Endodermal cell (in vitro differentiated cells): ENCODE measurements at regions not wholly inside any gene's neighbourhood (a gene's known extent, or its start where the extent isn't known, plus 50 kb on each side); places are given as distances from the start of the nearest gene placed in this dataset.
A peak's percentile ranks its signal among the peaks of the same experiment; 100 is the strongest.

Experiments used
- DNase-seq: peaks from one replicate; pipeline ENCODE4 v3.0.0-alpha.2; 2017
- H3K27ac ChIP-seq: 2 replicates; pipeline ENCODE4 v1.5.1; 2013; ENCODE audit warnings: mild to moderate bottlenecking, low read depth, low read length, moderate library complexity
- H3K27me3 ChIP-seq: 2 replicates; pipeline ENCODE4 v1.6.1; 2013; ENCODE audit warnings: mild to moderate bottlenecking, low read length, moderate library complexity; ENCODE audit not compliant: insufficient read depth, control insufficient read depth, poor library complexity, severe bottlenecking
- H3K36me3 ChIP-seq: 2 replicates; pipeline ENCODE4 v1.7.0; 2013; ENCODE audit warnings: mild to moderate bottlenecking, low read length, moderate library complexity; ENCODE audit not compliant: control insufficient read depth, insufficient read depth
- H3K4me1 ChIP-seq: one replicate; pipeline ENCODE4 v1.7.0; 2013; ENCODE audit warnings: low read length; ENCODE audit not compliant: control insufficient read depth, insufficient read depth
- H3K4me3 ChIP-seq: 2 replicates; pipeline ENCODE4 v1.5.1; 2013; ENCODE audit warnings: mild to moderate bottlenecking, low read length, moderate library complexity
- H3K9ac ChIP-seq: 2 replicates; pipeline ENCODE4 v1.6.1; 2013; ENCODE audit warnings: mild to moderate bottlenecking, low read length, moderate library complexity; ENCODE audit not compliant: poor library complexity, severe bottlenecking; ENCODE audit errors: extremely low read depth
- H3K9me3 ChIP-seq: 2 replicates; pipeline ENCODE4 v1.6.1; 2013; ENCODE audit warnings: mild to moderate bottlenecking, low read length, moderate library complexity; ENCODE audit not compliant: control insufficient read depth
- H3K27ac Mint-ChIP-seq: 2 replicates; pipeline ENCODE4 v1.8.0; 2020; ENCODE audit warnings: mixed read lengths
- H3K27me3 Mint-ChIP-seq: 2 replicates; pipeline ENCODE4 v1.8.0; 2021; ENCODE audit warnings: mild to moderate bottlenecking, mixed read lengths; ENCODE audit not compliant: insufficient read depth
- H3K36me3 Mint-ChIP-seq: 2 replicates; pipeline ENCODE4 v1.8.0; 2020; ENCODE audit warnings: low read depth, mixed read lengths
- H3K4me1 Mint-ChIP-seq: 2 replicates; pipeline ENCODE4 v1.8.0; 2020; ENCODE audit warnings: mixed read lengths
- H3K4me3 Mint-ChIP-seq: 2 replicates; pipeline ENCODE4 v1.8.0; 2020; ENCODE audit warnings: mild to moderate bottlenecking, moderate library complexity, mixed read lengths
- H3K9me3 Mint-ChIP-seq: 2 replicates; pipeline ENCODE4 v1.8.0; 2020; ENCODE audit warnings: mild to moderate bottlenecking, mixed read lengths
- WGBS, 2 experiments: methylation state at CpG; one replicate each; pipeline versions ENCODE4 v1.1.5 to v1.1.7; 2013; ENCODE audit warnings: missing lambda C conversion rate in 2 of 2, mixed read lengths in 1 of 2; ENCODE audit not compliant: insufficient coverage in 1 of 2, insufficient read length in 1 of 2; 5-methylcytosine and 5-hydroxymethylcytosine counted together
- TF ChIP-seq, protein P1 (sequence below): fragments of 200-600 bp; sonication (generic); conservative IDR thresholded peaks from 2 replicates; pipeline ENCODE4 v1.5.0; 2021; ENCODE audit warnings: antibody characterized with exemption, mild to moderate bottlenecking

GRCh38 chr6:23659125-23659524 is 466.9 kb upstream of the NRSN1 start:
- Mint-ChIP-seq H3K27me3 (no peaks in the 10 kb centered on the region), H3K36me3 (no peaks in the 10 kb centered on the region), H3K27ac (no peak overlapping the region), H3K4me1 (peaks cover 25% of the 10 kb centered on the region), H3K4me3 (no peak overlapping the region), H3K9me3 (no peaks in the 10 kb centered on the region)
- Histone ChIP-seq H3K4me3 (no peak overlapping the region), H3K27me3 (no peaks in the 10 kb centered on the region), H3K9me3 (no peaks in the 10 kb centered on the region), H3K9ac (no peak overlapping the region), H3K36me3 (no peaks in the 10 kb centered on the region), H3K27ac (no peak overlapping the region), H3K4me1 (no peaks in the 10 kb centered on the region)
- peak; percentile 75 for DNase-seq
- 0 to 38% methylated on average over 1 to 2 of the region's 2 CpGs for WGBS, 2 experiments
- TF ChIP-seq, protein P1, sequence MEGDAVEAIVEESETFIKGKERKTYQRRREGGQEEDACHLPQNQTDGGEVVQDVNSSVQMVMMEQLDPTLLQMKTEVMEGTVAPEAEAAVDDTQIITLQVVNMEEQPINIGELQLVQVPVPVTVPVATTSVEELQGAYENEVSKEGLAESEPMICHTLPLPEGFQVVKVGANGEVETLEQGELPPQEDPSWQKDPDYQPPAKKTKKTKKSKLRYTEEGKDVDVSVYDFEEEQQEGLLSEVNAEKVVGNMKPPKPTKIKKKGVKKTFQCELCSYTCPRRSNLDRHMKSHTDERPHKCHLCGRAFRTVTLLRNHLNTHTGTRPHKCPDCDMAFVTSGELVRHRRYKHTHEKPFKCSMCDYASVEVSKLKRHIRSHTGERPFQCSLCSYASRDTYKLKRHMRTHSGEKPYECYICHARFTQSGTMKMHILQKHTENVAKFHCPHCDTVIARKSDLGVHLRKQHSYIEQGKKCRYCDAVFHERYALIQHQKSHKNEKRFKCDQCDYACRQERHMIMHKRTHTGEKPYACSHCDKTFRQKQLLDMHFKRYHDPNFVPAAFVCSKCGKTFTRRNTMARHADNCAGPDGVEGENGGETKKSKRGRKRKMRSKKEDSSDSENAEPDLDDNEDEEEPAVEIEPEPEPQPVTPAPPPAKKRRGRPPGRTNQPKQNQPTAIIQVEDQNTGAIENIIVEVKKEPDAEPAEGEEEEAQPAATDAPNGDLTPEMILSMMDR: peak; percentile 87

- no peaks in the 10 kb centered on the region for H3K9me3 ChIP-seq
- Mint-ChIP-seq H3K36me3 (no peaks in the 10 kb centered on the region), H3K9me3 (peaks cover 6% of the 10 kb centered on the region), H3K4me1 (peaks cover 12% of the 10 kb centered on the region), H3K27me3 (no peaks in the 10 kb centered on the region), H3K27ac (no peak overlapping the region), H3K4me3 (no peak overlapping the region)
- H3K9ac ChIP-seq: no peak overlapping the region
- no peaks in the 10 kb centered on the region for H3K4me1 ChIP-seq
- H3K36me3 ChIP-seq: no peaks in the 10 kb centered on the region
- WGBS, 2 experiments: 91 to 95% methylated on average over 2 to 4 of the region's 4 CpGs
- no peak overlapping the region for H3K27ac ChIP-seq
- TF ChIP-seq, protein P1: no peak
- H3K27me3 ChIP-seq: no peaks in the 10 kb centered on the region
- no peak for DNase-seq
- no peak overlapping the region for H3K4me3 ChIP-seq
Observed at GRCh38 chr6:23661549-23661948, 464.5 kb upstream of the NRSN1 start.

- Mint-ChIP-seq H3K4me1 (peaks cover 3% of the 10 kb centered on the region), H3K36me3 (no peaks in the 10 kb centered on the region), H3K4me3 (no peak overlapping the region), H3K27ac (no peak overlapping the region), H3K9me3 (peaks cover 19% of the 10 kb centered on the region), H3K27me3 (no peaks in the 10 kb centered on the region)
- no peaks in the 10 kb centered on the region for H3K36me3 ChIP-seq
- H3K27ac ChIP-seq: no peak overlapping the region
- TF ChIP-seq, protein P1: no peak
- H3K4me1 ChIP-seq: no peaks in the 10 kb centered on the region
- no peaks in the 10 kb centered on the region for H3K9me3 ChIP-seq
- WGBS, 2 experiments: 89 to 100% methylated on average over 1 to 2 of the region's 3 CpGs
- DNase-seq: no peak
- no peaks in the 10 kb centered on the region for H3K27me3 ChIP-seq
- H3K9ac ChIP-seq: no peak overlapping the region
- no peak overlapping the region for H3K4me3 ChIP-seq
Observed at GRCh38 chr6:23663096-23663495, 462.9 kb upstream of the NRSN1 start.
